Panc1 (cell line): ENCODE measurements at regions not wholly inside any gene's neighbourhood (a gene's known extent, or its start where the extent isn't known, plus 50 kb on each side); places are given as distances from the start of the nearest gene placed in this dataset.

Experiments used
- ATAC-seq: fragments of 200-7000 bp; cut with Tn5 transposase; 2 replicates; pipeline ENCODE4 v1.9.1; 2020; ENCODE audit warnings: mild to moderate bottlenecking, moderate library complexity
- BruUV-seq: library from RNA; stranded (reverse); fragments of 400-500 nt; replicated peaks from 2 replicates; lab custom pipeline; 2021; lab: Mats Ljungman, UMichigan
- CTCF ChIA-PET: fragments of 300-600 bp; sonication (Branson Sonifier 250); formaldehyde crosslinking; loops from one replicate; lab custom pipeline; 2022; ENCODE audit warnings: antibody characterized with exemption; lab: Charles Lee
- POLR2A ChIA-PET: fragments of 300-600 bp; sonication (Branson Sonifier 250); formaldehyde crosslinking; loops from one replicate; lab custom pipeline; 2022; ENCODE audit warnings: antibody characterized with exemption; lab: Charles Lee
- DNase-seq: peaks from one replicate; pipeline ENCODE4 v3.0.0-alpha.2; 2010; ENCODE audit warnings: low read depth, low spot score
- H3K27ac ChIP-seq: 2 replicates; pipeline ENCODE4 v1.5.1; 2011; ENCODE audit warnings: mild to moderate bottlenecking, low read length, inconsistent platforms
- H3K27me3 ChIP-seq: fragments of 200-500 bp; sonication (Bioruptor generic); 2 replicates; pipeline ENCODE4 v1.6.0; 2014; ENCODE audit warnings: low read length, inconsistent platforms; ENCODE audit not compliant: control insufficient read depth, insufficient read depth
- H3K36me3 ChIP-seq: fragments of 200-500 bp; sonication (Bioruptor generic); 2 replicates; pipeline ENCODE4 v1.5.1; 2014; ENCODE audit warnings: inconsistent platforms, mild to moderate bottlenecking, low read length, moderate library complexity; ENCODE audit not compliant: control insufficient read depth, insufficient read depth
- H3K4me1 ChIP-seq: 2 replicates; pipeline ENCODE4 v1.5.1; 2011; ENCODE audit warnings: inconsistent platforms, mild to moderate bottlenecking, low read length, moderate library complexity; ENCODE audit not compliant: control insufficient read depth, insufficient read depth
- H3K4me3 ChIP-seq, 2 experiments: 2 replicates each; pipeline ENCODE4 v1.5.1; 2011 to 2012; ENCODE audit warnings: low read depth in 2 of 2, low read length in 2 of 2, mild to moderate bottlenecking in 2 of 2, inconsistent platforms in 1 of 2, moderate library complexity in 1 of 2
- H3K9me3 ChIP-seq: fragments of 200-500 bp; sonication (Bioruptor generic); 2 replicates; pipeline ENCODE4 v1.5.1; 2014; ENCODE audit warnings: low read depth, mild to moderate bottlenecking, inconsistent platforms, low read length, moderate library complexity; ENCODE audit not compliant: control insufficient read depth, insufficient read depth
- CTCF ChIP-seq: fragments of 450-650 bp; IDR thresholded peaks from 2 replicates; pipeline ENCODE4 v1.5.1; 2017; ENCODE audit warnings: mild to moderate bottlenecking
- POLR2AphosphoS5 ChIP-seq: IDR thresholded peaks from 2 replicates; pipeline ENCODE4 v1.6.1; 2012; ENCODE audit warnings: mild to moderate bottlenecking, low read depth, low read length, moderate library complexity
- REST ChIP-seq, 2 experiments: IDR thresholded peaks; 2 replicates each; pipeline ENCODE4 v1.6.1; 2011 to 2012; ENCODE audit warnings: low read depth in 2 of 2, control low read depth in 1 of 2, low read length in 1 of 2, mild to moderate bottlenecking in 1 of 2, moderate library complexity in 1 of 2; ENCODE audit not compliant: insufficient read depth in 1 of 2
- SIN3A ChIP-seq: IDR thresholded peaks from 2 replicates; pipeline ENCODE4 v1.6.1; 2012; ENCODE audit warnings: low read depth, mild to moderate bottlenecking, low read length, moderate library complexity, borderline replicate concordance; ENCODE audit not compliant: insufficient read depth
- TCF7L2 ChIP-seq: IDR thresholded peaks from 2 replicates; pipeline ENCODE4 v1.6.1; 2011; ENCODE audit warnings: mild to moderate bottlenecking, low read depth, low read length, inconsistent platforms
- in situ Hi-C: cut with HindIII; loops from 2 replicates; pipeline ENCODE4 v1.10.0; 2016; ENCODE audit warnings: low sequenced_read_pairs, low pct_unique_long_range_greater_than_20kb
- intact Hi-C: fragments of 100-400 bp; cut with micrococcal nuclease; formaldehyde crosslinking; loops from one replicate; pipeline ENCODE4 v1.10.0; 2022; ENCODE audit not compliant: unreplicated experiment

GRCh38 chrX:37942170-37942569 is 64.2 kb upstream of the SYTL5 start:
- no peak overlapping the region for H3K4me3 ChIP-seq
- in situ Hi-C loops = no loop called here
- TF ChIP-seq CTCF = no peak
- TF ChIP-seq TCF7L2 = no peak
- TF ChIP-seq POLR2AphosphoS5 = no peak
- no peak for TF ChIP-seq SIN3A
- no peak for TF ChIP-seq REST (IDR thresholded peaks at IDR 0.05; ENCODE audit: insufficient read depth in 1 of 2, low read depth in 2 of 2, low read length in 1 of 2)
- ChIA-PET CTCF (no interaction called here), POLR2A (no interaction called here)
- H3K4me1 ChIP-seq = no peaks in the 10 kb centered on the region
- H3K36me3 ChIP-seq = no peaks in the 10 kb centered on the region
- BruUV-seq = no TSS peak
- H3K27ac ChIP-seq = no peak overlapping the region
- H3K27me3 ChIP-seq = no peaks in the 10 kb centered on the region
- DNase-seq (no peak), ATAC-seq (no peak)
- H3K9me3 ChIP-seq = no peaks in the 10 kb centered on the region
- intact Hi-C loops = no loop called here

GRCh38 chrX:37943554-37944344 is 62.6 kb upstream of the SYTL5 start:
- in situ Hi-C loops (no loop called here), intact Hi-C loops (no loop called here)
- CTCF ChIA-PET = no interaction called here
- H3K4me3 ChIP-seq = no peak overlapping the region
- no peak for ATAC-seq
- H3K36me3 ChIP-seq = no peaks in the 10 kb centered on the region
- DNase-seq = no peak
- POLR2A ChIA-PET = no interaction called here
- no TSS peak for BruUV-seq
- no peak for TF ChIP-seq TCF7L2
- TF ChIP-seq CTCF = no peak
- no peak for TF ChIP-seq SIN3A
- no peak for TF ChIP-seq REST (IDR thresholded peaks at IDR 0.05; ENCODE audit: insufficient read depth in 1 of 2, low read depth in 2 of 2, low read length in 1 of 2)
- TF ChIP-seq POLR2AphosphoS5 = no peak
- H3K27me3 ChIP-seq = no peaks in the 10 kb centered on the region
- no peaks in the 10 kb centered on the region for H3K4me1 ChIP-seq
- no peak overlapping the region for H3K27ac ChIP-seq
- H3K9me3 ChIP-seq = no peaks in the 10 kb centered on the region
